Superior temporal gyrus (tissue), 1 donor: ENCODE measurements at regions not wholly inside any gene's neighbourhood (a gene's known extent, or its start where the extent isn't known, plus 50 kb on each side); places are given as distances from the start of the nearest gene placed in this dataset.

Experiments
- DNase-seq: peaks from one replicate; pipeline ENCODE4 v3.0.0-alpha.2; 2016; ENCODE audit errors: extremely low spot score

GRCh38 chr5:173557123-173557903 lies 59.1 kb downstream of the BOD1 start:
- DNase-seq = peak; percentile 95

GRCh38 chr5:173556142-173557028 lies 60.1 kb downstream of the BOD1 start:
- peak; percentile 60 for DNase-seq

DNA sequence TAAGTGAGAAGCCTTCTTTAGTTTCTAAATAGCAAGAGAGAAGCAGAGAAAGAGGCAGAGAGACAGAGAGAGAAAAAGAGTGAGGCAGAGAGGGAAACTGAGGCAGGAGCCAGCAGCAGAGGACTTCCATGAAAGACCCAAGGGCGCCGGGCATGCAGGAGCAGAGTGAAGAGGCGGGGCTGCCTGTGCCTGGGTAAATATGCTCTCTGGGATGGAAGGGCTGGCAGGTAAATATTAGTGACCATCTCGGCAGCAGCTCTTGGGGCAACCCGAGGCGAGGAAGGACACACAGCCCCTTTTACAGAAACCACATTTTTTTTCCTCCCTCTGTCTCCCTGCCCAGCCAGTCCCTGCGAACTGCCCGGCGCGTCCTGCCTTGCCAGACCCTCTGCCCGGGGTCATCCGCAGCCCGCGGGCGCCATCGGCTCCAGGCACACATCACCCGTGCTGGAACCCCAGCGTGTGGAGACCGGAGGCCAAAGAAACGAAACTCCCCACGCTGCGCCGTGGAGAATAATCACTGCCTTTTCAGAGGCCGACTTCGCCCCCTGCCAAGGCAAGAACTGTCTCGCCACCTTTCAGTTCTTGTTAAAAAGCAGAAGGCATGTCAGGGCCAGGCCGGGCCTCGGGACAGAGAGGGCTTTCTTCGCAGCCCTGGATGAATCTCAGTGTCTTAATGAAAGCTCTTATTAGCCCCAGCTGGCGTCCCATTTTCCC lies 61.3 kb downstream of the BOD1 start:
- peak; percentile 76 for DNase-seq

DNA sequence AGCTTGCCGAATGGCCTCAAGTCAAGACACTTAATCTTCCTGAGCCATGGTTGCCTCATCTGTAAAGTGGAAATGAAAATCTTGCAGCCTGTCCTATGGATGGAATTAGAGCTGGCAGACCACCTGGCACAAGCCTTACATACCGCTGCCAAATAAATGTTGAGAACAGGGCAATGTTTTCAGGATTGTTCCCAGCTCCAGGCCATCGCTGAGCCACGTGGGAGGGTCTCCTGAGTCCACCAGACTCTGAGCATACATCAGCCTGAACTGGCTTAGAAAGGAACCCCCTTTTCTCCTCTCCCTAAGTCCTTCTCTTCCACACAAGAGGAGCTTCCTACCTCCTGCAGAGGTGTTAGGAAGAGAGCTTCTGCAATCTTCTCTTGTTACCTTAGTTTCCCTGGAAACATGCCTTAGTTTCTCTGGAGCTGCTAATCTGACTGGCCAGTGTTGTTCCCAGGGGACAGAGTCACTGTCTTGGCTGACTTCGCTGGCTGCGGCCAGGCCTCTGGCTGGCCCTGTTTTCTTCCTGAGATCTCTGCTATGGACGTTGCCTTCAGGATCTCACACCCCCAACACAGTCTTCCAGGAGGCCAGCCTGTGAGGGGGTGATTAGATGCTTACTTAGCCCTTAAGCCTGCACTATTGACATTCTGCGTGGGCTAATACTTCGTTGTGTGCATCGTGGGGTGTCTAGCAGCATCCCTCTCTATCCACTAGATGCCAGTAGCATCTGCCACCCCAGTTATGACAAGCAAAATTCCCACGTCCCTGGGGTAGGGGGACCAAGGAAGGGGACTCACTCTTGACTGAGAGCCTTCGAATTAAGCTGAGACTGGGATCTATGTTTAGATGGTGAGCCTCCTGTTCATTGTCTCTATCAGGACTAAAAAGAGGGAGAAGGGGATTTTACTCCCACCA lies 62.2 kb downstream of the BOD1 start:
- peak; percentile 53 for DNase-seq

DNA sequence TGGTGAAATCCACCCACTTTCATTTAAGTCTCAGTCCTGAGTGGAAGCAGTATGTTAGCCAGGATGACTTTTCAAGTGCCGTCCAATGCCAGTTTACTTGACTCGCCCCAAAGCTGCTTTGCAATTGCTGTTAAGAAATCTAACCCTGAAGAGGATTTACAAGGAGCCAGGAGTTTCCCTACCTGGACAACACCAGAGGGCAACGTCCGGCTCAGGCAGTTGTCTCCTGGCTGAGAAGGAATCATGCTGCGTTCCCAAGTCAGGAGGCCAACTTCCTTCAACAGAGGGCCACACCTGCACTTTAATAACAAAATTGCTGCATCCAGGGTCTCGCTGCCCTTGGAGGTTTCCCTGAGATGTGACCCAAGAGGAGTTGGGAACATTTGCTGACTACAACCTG lies 65.8 kb downstream of the BOD1 start:
- DNase-seq = no peak

DNA sequence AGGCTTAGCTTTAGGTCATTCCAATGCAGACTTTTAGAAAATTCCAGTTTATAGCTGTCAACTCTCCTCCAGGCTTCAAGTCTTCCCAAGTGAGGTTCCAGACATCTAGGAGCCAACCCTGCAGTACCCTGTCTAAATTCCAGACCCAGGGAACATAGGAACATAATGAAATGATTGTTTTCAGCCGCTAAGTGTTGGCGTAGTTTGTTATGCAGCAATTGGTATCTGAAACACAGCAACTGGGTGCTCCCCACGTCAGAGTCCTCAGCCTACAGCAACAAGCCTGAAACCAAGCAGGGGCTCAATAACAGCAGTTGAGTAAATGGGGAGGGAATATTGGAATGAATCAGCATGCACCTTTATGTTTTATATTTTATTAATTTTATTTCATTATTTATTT lies 66.8 kb downstream of the BOD1 start:
- DNase-seq = no peak

DNA sequence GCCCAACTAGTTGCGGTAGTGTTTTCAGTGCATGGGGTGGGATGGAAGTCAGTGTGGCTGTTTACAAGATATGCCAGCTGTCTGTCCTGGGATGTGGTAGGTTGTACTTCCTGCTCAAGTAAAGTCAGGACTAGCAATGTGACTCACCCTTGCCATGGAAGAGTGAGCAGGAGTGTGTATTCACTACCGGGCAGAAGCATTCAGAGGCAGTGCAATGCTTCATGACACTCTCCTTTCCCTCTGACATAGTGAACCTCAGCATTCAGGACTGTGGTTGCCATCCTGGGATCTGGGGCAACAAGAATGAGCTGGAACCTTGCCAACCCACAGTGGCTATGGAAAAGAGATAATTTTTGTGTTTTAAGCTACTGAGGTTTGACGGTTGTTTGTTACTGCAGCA lies 68.9 kb downstream of the BOD1 start:
- no peak for DNase-seq

GRCh38 chr5:173542964-173543363 lies 73.5 kb downstream of the BOD1 start:
- no peak for DNase-seq

DNA sequence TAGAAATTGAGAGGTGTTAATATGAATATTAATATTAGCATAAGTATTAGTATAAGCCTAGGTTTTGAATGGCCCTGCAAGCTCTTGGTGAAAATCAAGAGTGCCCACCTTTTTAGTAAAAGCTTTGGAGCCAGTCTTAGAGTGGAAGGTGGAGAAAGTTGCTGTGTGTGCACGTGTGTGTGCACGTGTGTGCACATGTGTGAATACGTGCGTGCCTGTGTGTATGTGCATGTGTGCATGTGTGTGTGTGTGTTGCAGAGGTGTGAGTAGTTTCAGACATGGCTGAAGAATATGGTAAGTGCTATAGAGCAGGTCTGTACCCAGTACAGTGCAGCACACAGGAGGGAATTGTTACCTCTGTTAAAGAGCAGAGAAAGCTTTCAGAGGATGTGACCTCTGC lies 74.3 kb downstream of the BOD1 start:
- no peak for DNase-seq

- DNase-seq = no peak
Measured at GRCh38 chr5:173538654-173539053, 77.8 kb downstream of the BOD1 start.

- DNase-seq = no peak
Measured at GRCh38 chr5:173538018-173538417, 78.4 kb downstream of the BOD1 start.

- no peak for DNase-seq
Measured at GRCh38 chr5:173537228-173537627, 79.2 kb downstream of the BOD1 start.

- no peak for DNase-seq
Measured at GRCh38 chr5:173535976-173536639, 80.3 kb downstream of the BOD1 start.

DNA sequence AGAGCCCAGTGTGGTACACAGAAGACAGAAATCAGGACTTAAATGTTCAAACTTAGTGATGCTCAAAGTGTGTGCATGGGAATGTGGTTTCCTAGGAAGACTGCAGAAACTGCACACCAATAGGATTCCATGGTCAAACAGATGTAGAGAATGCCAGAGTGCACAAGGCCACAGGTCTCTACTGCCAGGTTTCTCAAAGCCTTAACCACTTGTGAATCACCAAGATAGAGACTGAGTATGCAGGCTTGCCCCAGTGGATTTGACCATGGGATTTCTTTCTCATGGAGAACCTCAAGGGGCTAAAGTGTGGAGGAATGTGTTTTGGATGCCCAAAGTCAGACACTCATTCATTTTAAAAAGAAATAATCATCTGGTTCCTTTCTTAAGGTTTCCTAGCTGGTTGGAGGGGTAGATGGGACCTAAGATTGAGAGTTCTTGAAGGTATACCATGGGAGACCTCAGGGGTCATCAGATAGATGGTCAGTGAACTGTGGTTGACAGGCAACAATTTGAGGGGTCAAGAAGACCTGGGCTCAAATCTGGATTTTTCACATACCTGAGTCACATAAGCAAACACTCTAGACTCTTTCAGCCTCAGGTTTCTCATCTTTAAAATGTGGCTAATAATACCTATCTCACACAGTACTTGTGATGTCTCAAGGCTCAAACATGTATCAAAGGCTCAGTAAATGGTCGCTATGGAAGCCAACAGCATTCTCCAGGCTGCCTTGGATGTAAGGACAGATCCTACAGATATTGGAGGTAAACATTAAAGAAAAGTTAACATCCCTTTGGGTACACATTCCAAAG lies 81.1 kb downstream of the BOD1 start:
- DNase-seq = no peak

DNA sequence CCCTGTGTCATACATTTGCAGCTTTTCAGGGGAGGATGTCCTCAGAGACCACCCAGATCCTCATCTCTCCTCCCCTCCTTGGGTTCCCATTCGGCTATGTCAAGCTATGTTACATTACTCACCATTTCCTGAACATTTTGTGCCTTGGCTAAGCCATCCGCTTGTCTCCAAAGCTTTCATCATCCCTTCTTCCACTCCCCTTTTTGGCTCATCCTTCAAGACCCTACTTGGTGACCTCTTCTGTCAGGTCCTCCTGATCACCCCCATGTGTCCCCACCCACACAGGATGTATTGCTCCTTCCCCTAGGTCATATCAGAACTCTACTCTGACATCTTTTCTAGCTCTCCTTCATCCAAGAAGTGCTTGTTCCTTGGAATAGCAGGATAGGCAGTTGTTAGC lies 81.8 kb downstream of the BOD1 start:
- DNase-seq = no peak

DNA sequence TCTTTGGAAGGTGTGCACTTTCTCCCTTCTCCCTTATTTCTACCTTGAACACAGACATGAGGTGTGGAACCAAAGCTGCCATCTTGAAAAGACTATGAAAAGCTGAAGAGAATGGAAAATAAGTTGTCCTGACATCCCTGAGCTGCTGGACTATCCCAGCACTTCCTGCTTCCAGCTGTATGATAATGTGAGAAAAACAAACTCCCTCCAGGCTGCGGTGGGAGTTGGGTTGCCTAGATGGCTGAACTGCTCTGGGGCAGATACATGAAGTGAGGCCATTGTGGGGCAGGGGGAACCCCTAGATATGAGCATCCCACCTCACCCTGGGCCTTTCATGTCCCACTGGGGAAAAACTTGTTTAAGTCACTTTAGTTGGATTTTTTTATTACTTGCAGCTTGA lies 82.4 kb downstream of the BOD1 start:
- no peak for DNase-seq

GRCh38 chr5:173532689-173533250 lies 83.7 kb downstream of the BOD1 start:
- DNase-seq = no peak

DNA sequence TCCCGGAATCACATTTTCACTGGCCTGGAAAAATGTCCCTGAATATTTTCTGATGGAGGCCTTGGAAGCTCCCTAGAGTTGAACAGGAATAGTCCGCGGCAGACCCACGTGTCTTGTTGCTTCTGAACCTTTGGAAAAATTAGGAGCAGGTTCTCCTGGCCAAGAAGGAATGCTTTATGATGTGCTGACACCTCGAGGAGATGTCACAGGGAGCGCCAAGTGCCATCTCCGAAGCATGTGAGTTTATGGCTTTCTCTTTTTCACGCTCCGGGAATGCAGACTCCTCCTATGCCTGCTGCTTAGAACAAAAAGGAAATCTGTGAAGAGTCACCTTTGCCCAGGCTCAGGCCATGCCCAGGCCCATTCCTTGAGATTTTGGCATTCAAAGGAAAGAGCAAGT lies 84.6 kb downstream of the BOD1 start:
- DNase-seq = no peak

DNA sequence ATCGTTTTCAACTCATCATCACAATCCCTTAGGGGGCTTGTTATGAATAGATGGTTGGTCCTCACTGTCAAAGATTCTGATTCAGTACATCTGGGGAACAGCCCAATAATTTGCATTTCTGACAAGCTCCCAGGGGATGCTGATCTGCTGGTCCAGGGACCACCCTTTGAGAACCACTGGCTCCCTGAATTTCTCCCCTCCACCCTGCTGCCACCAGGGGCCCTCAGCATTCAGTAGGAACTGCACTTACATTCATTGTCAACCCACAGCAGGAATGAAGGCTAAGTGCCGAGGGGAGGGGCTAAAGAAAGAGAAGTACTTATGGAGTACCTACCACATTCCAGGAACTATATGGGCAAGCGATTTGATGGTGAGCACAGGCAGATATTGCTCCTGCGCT lies 85.9 kb downstream of the BOD1 start:
- DNase-seq = no peak

GRCh38 chr5:173529861-173530260 lies 86.6 kb downstream of the BOD1 start:
- no peak for DNase-seq
